ENCODE measurements at regions not wholly inside any gene's neighbourhood (a gene's known extent, or its start where the extent isn't known, plus 50 kb on each side); places are given as distances from the start of the nearest gene placed in this dataset.

- Histone ChIP-seq H3F3A (ENCODE audit: insufficient read depth, low read length, poor library complexity, severe bottlenecking) (no peaks in the 10 kb centered on the region), H3K27me3 (ENCODE audit: insufficient read depth, low read depth, low read length) (no peaks in the 10 kb centered on the region), H3K9me2 (ENCODE audit: insufficient read depth, low read length) (no peaks in the 10 kb centered on the region), H3K4me3 (ENCODE audit: low read length) (no peak overlapping the region), H3K4me2 (ENCODE audit: low read length) (no peak overlapping the region), H3K9ac (ENCODE audit: low read length) (no peak overlapping the region), H3K9me3 (ENCODE audit: low read length) (no peaks in the 10 kb centered on the region), H4K20me1 (ENCODE audit: insufficient read depth) (no peaks in the 10 kb centered on the region), H3K36me3 (ENCODE audit: insufficient read depth, low read length) (no peaks in the 10 kb centered on the region), H3K27ac (ENCODE audit: low read length) (no peak overlapping the region), H2AFZ (ENCODE audit: low read depth, low read length) (no peak overlapping the region), H3K79me2 (replicated peaks; ENCODE audit: insufficient read depth, low read length) (no peaks in the 10 kb centered on the region)
- TF ChIP-seq REST (IDR thresholded peaks at IDR 0.05; ENCODE audit: borderline replicate concordance): no peak
- TF ChIP-seq RAD21 (conservative IDR thresholded peaks at IDR 0.05): no peak
- TF ChIP-seq MXI1 (conservative IDR thresholded peaks at IDR 0.05; ENCODE audit: poor library complexity, severe bottlenecking): no peak
- TF ChIP-seq CTCF (IDR thresholded peaks at IDR 0.05; ENCODE audit: poor library complexity, severe bottlenecking): no peak
- TF ChIP-seq POLR2AphosphoS5 (IDR thresholded peaks at IDR 0.05): no peak
- no peak for TF ChIP-seq TAF1 (IDR thresholded peaks at IDR 0.05; ENCODE audit: low read depth)
- no peak for TF ChIP-seq SMC3 (conservative IDR thresholded peaks at IDR 0.05; ENCODE audit: poor library complexity)
- TF ChIP-seq EZH2 (IDR thresholded peaks at IDR 0.05; ENCODE audit: borderline replicate concordance, insufficient read depth, low read length, poor library complexity, severe bottlenecking): no peak
- TF ChIP-seq EP300 (conservative IDR thresholded peaks at IDR 0.05; ENCODE audit: poor library complexity, severe bottlenecking): no peak
Measured at GRCh38 chr4:107541511-107541910, 178.5 kb downstream of the PAPSS1 start.

DNA sequence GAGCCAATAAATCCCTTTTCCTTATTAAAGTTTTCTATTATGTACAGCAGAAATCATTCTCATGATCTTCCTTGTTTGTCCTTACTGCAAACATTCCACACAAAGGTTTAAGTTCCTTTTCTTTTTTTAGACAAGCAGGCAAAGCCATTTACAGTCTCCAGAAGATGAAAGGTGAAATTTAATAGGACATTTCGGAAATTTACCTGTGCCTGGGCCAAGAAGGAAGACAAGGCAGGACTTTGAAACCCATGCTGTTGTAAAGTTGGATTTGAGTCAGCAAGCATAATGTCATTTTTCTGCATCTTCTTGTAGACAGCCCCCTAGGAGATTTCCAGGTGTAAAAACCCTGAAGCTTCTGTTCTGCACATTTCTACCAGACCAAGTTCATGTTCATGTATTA lies 188.1 kb downstream of the PAPSS1 start:
- no peaks in the 10 kb centered on the region for H3F3A ChIP-seq (ENCODE audit: insufficient read depth, low read length, poor library complexity, severe bottlenecking)
- H2AFZ ChIP-seq (ENCODE audit: low read depth, low read length): no peak overlapping the region
- no peak overlapping the region for H3K4me2 ChIP-seq (ENCODE audit: low read length)
- no peaks in the 10 kb centered on the region for H3K9me3 ChIP-seq (ENCODE audit: low read length)
- no peak overlapping the region for H3K9ac ChIP-seq (ENCODE audit: low read length)
- H3K27ac ChIP-seq (ENCODE audit: low read length): no peak overlapping the region
- H3K27me3 ChIP-seq (ENCODE audit: insufficient read depth, low read depth, low read length): no peaks in the 10 kb centered on the region
- H4K20me1 ChIP-seq (ENCODE audit: insufficient read depth): no peaks in the 10 kb centered on the region
- H3K79me2 ChIP-seq (replicated peaks; ENCODE audit: insufficient read depth, low read length): no peaks in the 10 kb centered on the region
- TF ChIP-seq SMC3 (conservative IDR thresholded peaks at IDR 0.05; ENCODE audit: poor library complexity): no peak
- no peak for TF ChIP-seq EZH2 (IDR thresholded peaks at IDR 0.05; ENCODE audit: borderline replicate concordance, insufficient read depth, low read length, poor library complexity, severe bottlenecking)
- no peak for TF ChIP-seq REST (IDR thresholded peaks at IDR 0.05; ENCODE audit: borderline replicate concordance)
- H3K4me3 ChIP-seq (ENCODE audit: low read length): no peak overlapping the region
- H3K9me2 ChIP-seq (ENCODE audit: insufficient read depth, low read length): no peaks in the 10 kb centered on the region
- H3K36me3 ChIP-seq (ENCODE audit: insufficient read depth, low read length): no peaks in the 10 kb centered on the region

Data from neural cell (in vitro differentiated cells).